K562 (cell line): ENCODE measurements at regions not wholly inside any gene's neighbourhood (a gene's known extent, or its start where the extent isn't known, plus 50 kb on each side); places are given as distances from the start of the nearest gene placed in this dataset.

Experiments
- ATAC-seq: fragments of 200-7000 bp; cut with Tn5 transposase; 3 replicates; pipeline ENCODE4 v1.9.1; 2020; ENCODE audit warnings: moderate library complexity
- BruUV-seq: library from RNA; stranded (reverse); fragments of 400-500 nt; replicated peaks from 2 replicates; lab custom pipeline; 2021; lab: Mats Ljungman, UMichigan
- CTCF ChIA-PET: fragments of 300-600 bp; formaldehyde crosslinking; extraction: SDS; loops from one replicate; lab custom pipeline; 2021; ENCODE audit warnings: low intra/inter-chr PET ratio; lab: Yijun Ruan, JAX
- POLR2A ChIA-PET: fragments of 300-600, 350-650 bp; sonication (Branson Sonifier 250); formaldehyde crosslinking; extraction: SDS; loops from one replicate; lab custom pipeline; 2021; ENCODE audit warnings: antibody characterized with exemption, inconsistent platforms; lab: Yijun Ruan, JAX
- DNase-seq, 4 experiments: peaks; one replicate each; pipeline versions ENCODE4 v3.0.0 to v3.0.0-alpha.2; 2011 to 2018; ENCODE audit warnings: low spot score in 3 of 4, mixed read lengths in 3 of 4; ENCODE audit errors: extremely low read depth in 1 of 4
- FAIRE-seq: peaks from 2 replicates; lab custom pipeline; 2011; peaks lifted over from hg19 to GRCh38; lab: Jason Lieb, UNC
- H2AFZ ChIP-seq: 2 replicates; pipeline ENCODE4 v1.6.0; 2011; ENCODE audit warnings: low read depth, low read length, control low read depth, inconsistent platforms
- H3K27ac ChIP-seq: fragments of 200-600 bp; 3 replicates; pipeline ENCODE4 v1.8.0; 2011; ENCODE audit warnings: low read depth, mild to moderate bottlenecking, control low read depth, inconsistent platforms, low read length, moderate library complexity, mixed read lengths; ENCODE audit errors: extremely low read depth
- H3K27me3 ChIP-seq, 2 experiments: fragments of 300-600 bp in 1 of 2; 2 replicates in 1 of 2; 3 replicates in 1 of 2; pipeline versions ENCODE4 v1.6.0 to v1.8.0; 2011; ENCODE audit warnings: inconsistent platforms in 2 of 2, low read length in 2 of 2, mild to moderate bottlenecking in 1 of 2, mixed read lengths in 1 of 2, moderate library complexity in 1 of 2; ENCODE audit not compliant: control insufficient read depth in 2 of 2, insufficient read depth in 2 of 2
- H3K36me3 ChIP-seq: fragments of 300-600 bp; 3 replicates; pipeline ENCODE4 v1.8.0; 2011; ENCODE audit warnings: mild to moderate bottlenecking, low read length, inconsistent platforms; ENCODE audit not compliant: control insufficient read depth, insufficient read depth
- H3K4me1 ChIP-seq, 2 experiments: fragments of 200-600 bp in 1 of 2; replicated peaks in 1 of 2; 2 replicates in 1 of 2; 3 replicates in 1 of 2; pipeline versions ENCODE4 v1.5.1 to v1.8.0; 2011; ENCODE audit warnings: inconsistent platforms in 2 of 2, low read length in 2 of 2, mild to moderate bottlenecking in 1 of 2, mixed read lengths in 1 of 2, moderate library complexity in 1 of 2; ENCODE audit not compliant: control insufficient read depth in 2 of 2, insufficient read depth in 2 of 2
- H3K4me2 ChIP-seq: 2 replicates; pipeline ENCODE4 v1.6.1; 2011; ENCODE audit warnings: low read length, control low read depth, inconsistent platforms, mixed read lengths; ENCODE audit not compliant: insufficient read depth
- H3K4me3 ChIP-seq: fragments of 200-600 bp; sonication (generic), shearing (Covaris generic); 2 replicates; pipeline ENCODE4 v1.5.1; 2016; ENCODE audit warnings: control low read depth, inconsistent platforms
- H3K79me2 ChIP-seq: fragments of 200-600 bp; 3 replicates; pipeline ENCODE4 v1.8.0; 2011; ENCODE audit warnings: low read length, inconsistent platforms; ENCODE audit not compliant: control insufficient read depth, insufficient read depth
- H3K9ac ChIP-seq, 2 experiments: 2 replicates each; pipeline versions ENCODE4 v1.6.0 to v1.6.1; 2011; ENCODE audit warnings: low read depth in 2 of 2, low read length in 2 of 2, control low read depth in 1 of 2, inconsistent platforms in 1 of 2, mild to moderate bottlenecking in 1 of 2, mixed read lengths in 1 of 2; ENCODE audit not compliant: insufficient read depth in 1 of 2
- H3K9me1 ChIP-seq: one replicate; pipeline ENCODE4 v1.6.0; 2011; ENCODE audit warnings: inconsistent platforms, mild to moderate bottlenecking, low read length, moderate library complexity; ENCODE audit not compliant: control insufficient read depth, insufficient read depth
- H3K9me3 ChIP-seq: replicated peaks from 2 replicates; pipeline ENCODE4 v1.5.1; 2011; ENCODE audit warnings: low read depth, low read length, inconsistent platforms; ENCODE audit not compliant: control insufficient read depth, insufficient read depth
- H4K20me1 ChIP-seq: replicated peaks from 2 replicates; pipeline ENCODE4 v1.6.1; 2011; ENCODE audit warnings: low read length, inconsistent platforms, mixed read lengths; ENCODE audit not compliant: control insufficient read depth, insufficient read depth
- SETDB1 ChIP-seq: IDR thresholded peaks from one replicate; pipeline ENCODE4 v1.6.1; 2012; ENCODE audit warnings: low read length, control low read depth, inconsistent platforms
- SIN3A ChIP-seq, 2 experiments: fragments of 150-350 bp in 1 of 2; IDR thresholded peaks; 2 replicates each; pipeline ENCODE4 v1.6.1; 2011 to 2016; ENCODE audit warnings: borderline replicate concordance in 2 of 2, low read depth in 2 of 2, low read length in 2 of 2, mild to moderate bottlenecking in 2 of 2, moderate library complexity in 2 of 2; ENCODE audit not compliant: control insufficient read depth in 1 of 2
- XRCC4 ChIP-seq: IDR thresholded peaks from one replicate; pipeline ENCODE4 v1.6.1; 2011; ENCODE audit not compliant: insufficient read depth, insufficient read length; ENCODE audit errors: extremely low read depth
- ZNF3 ChIP-seq: fragments of 250-450 bp; sonication (Bioruptor Pico); IDR thresholded peaks from 2 replicates; pipeline ENCODE4 v1.5.0; 2021; ENCODE audit warnings: mild to moderate bottlenecking, moderate library complexity
- ZNF668 ChIP-seq: fragments of 250-450 bp; sonication (Bioruptor Pico); IDR thresholded peaks from 2 replicates; pipeline ENCODE4 v1.8.0; 2022; ENCODE audit warnings: mild to moderate bottlenecking, inconsistent platforms
- WGBS: fragments of 100-300 bp; shearing (Covaris generic); methylation state at CpG from one replicate; pipeline ENCODE4 v1.1.6; 2016; ENCODE audit warnings: low coverage, mixed read lengths; ENCODE audit not compliant: insufficient coverage; ENCODE audit errors: missing lambda C conversion rate; 5-methylcytosine and 5-hydroxymethylcytosine counted together
- in situ Hi-C: fragments of 300-500 bp; cut with MboI; formaldehyde crosslinking; loops from 4 replicates; pipeline ENCODE4 v1.15.0; 2018; ENCODE audit warnings: inconsistent platforms, mixed read lengths
- intact Hi-C: fragments of 100-400 bp; cut with micrococcal nuclease; formaldehyde crosslinking; loops from 2 replicates; pipeline ENCODE4 v1.14.2; 2022
- TF ChIP-seq, protein P1 (sequence below): sonication (generic); formaldehyde crosslinking; IDR thresholded peaks from 2 replicates; pipeline ENCODE4 v1.8.0; 2022; ENCODE audit warnings: mild to moderate bottlenecking, missing genetic modification reagents

DNA sequence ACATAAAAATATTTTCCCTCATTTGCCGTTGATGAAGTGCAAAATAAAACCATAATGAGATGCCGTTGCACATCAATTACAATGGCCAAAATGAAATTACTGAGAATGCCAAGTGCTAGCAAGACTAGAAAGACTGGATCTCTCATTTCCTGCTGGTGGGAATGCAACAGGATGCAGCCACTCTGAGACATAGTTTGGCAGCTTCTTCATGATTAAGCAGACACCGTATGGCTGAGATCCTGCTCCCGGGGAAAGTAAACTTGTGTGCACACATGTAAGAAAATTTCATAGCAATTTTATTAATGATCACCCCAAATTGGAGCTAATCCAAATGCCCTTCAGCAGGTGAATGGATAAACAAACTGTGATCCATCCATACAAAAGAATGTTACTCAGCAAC, 1013.2 kb downstream of the TBC1D22A start:
- ChIA-PET POLR2A (no interaction called here), CTCF (no interaction called here)
- peaks cover 9 to 14% of the 10 kb centered on the region in 2 experiments; a peak in 4 of 5 replicates for H3K4me1 ChIP-seq
- intact Hi-C loops (loop anchor here (10.0 kb wide), 1 partner anchor 151 kb away; no protein-coding TSS in a partner anchor), in situ Hi-C loops (no loop called here)
- H4K20me1 ChIP-seq = no peaks in the 10 kb centered on the region
- no peak overlapping the region for H3K27ac ChIP-seq
- no peak overlapping the region for H3K4me2 ChIP-seq
- H3K9ac ChIP-seq = no peak overlapping the region
- H3K36me3 ChIP-seq = no peaks in the 10 kb centered on the region; the same call in 2 of the 3 replicates
- TF ChIP-seq ZNF668 (CRISPR knock-in tag) (no peak), SETDB1 (no peak), SIN3A (IDR thresholded peaks at IDR 0.05; ENCODE audit: borderline replicate concordance in 2 of 2, control insufficient read depth in 1 of 2, low read depth in 2 of 2, low read length in 2 of 2) (no peak), ZNF3 (CRISPR knock-in tag) (no peak), XRCC4 (no peak)
- TF ChIP-seq, protein P1, sequence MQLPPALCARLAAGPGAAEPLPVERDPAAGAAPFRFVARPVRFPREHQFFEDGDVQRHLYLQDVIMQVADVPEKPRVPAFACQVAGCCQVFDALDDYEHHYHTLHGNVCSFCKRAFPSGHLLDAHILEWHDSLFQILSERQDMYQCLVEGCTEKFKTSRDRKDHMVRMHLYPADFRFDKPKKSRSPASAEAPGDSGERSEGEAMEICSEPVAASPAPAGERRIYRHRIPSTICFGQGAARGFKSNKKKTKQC (CRISPR knock-in tag) = no peak
- WGBS = 85% methylated on average over 4 of the region's 4 CpGs
- no peak overlapping the region for H3K4me3 ChIP-seq
- no TSS peak for BruUV-seq
- FAIRE-seq (no peak), ATAC-seq (no peak), DNase-seq (no peak)
- no peak overlapping the region for H2AFZ ChIP-seq
- no peaks in the 10 kb centered on the region for H3K9me3 ChIP-seq
- no peaks in the 10 kb centered on the region for H3K27me3 ChIP-seq
- H3K9me1 ChIP-seq = no peaks in the 10 kb centered on the region
- H3K79me2 ChIP-seq = no peaks in the 10 kb centered on the region
